K562 (cell line): ENCODE measurements at regions not wholly inside any gene's neighbourhood (a gene's known extent, or its start where the extent isn't known, plus 50 kb on each side); places are given as distances from the start of the nearest gene placed in this dataset.

Experiments
- ATAC-seq: fragments of 200-7000 bp; cut with Tn5 transposase; 3 replicates; pipeline ENCODE4 v1.9.1; 2020; ENCODE audit warnings: moderate library complexity
- BruUV-seq: library from RNA; stranded (reverse); fragments of 400-500 nt; replicated peaks from 2 replicates; lab custom pipeline; 2021; lab: Mats Ljungman, UMichigan
- CTCF ChIA-PET: fragments of 300-600 bp; formaldehyde crosslinking; extraction: SDS; loops from one replicate; lab custom pipeline; 2021; ENCODE audit warnings: low intra/inter-chr PET ratio; lab: Yijun Ruan, JAX
- POLR2A ChIA-PET: fragments of 300-600, 350-650 bp; sonication (Branson Sonifier 250); formaldehyde crosslinking; extraction: SDS; loops from one replicate; lab custom pipeline; 2021; ENCODE audit warnings: antibody characterized with exemption, inconsistent platforms; lab: Yijun Ruan, JAX
- DNase-seq, 4 experiments: peaks; one replicate each; pipeline versions ENCODE4 v3.0.0 to v3.0.0-alpha.2; 2011 to 2018; ENCODE audit warnings: low spot score in 3 of 4, mixed read lengths in 3 of 4; ENCODE audit errors: extremely low read depth in 1 of 4
- FAIRE-seq: peaks from 2 replicates; lab custom pipeline; 2011; peaks lifted over from hg19 to GRCh38; lab: Jason Lieb, UNC
- H2AFZ ChIP-seq: 2 replicates; pipeline ENCODE4 v1.6.0; 2011; ENCODE audit warnings: low read depth, low read length, control low read depth, inconsistent platforms
- H3K27ac ChIP-seq: fragments of 200-600 bp; 3 replicates; pipeline ENCODE4 v1.8.0; 2011; ENCODE audit warnings: low read depth, mild to moderate bottlenecking, control low read depth, inconsistent platforms, low read length, moderate library complexity, mixed read lengths; ENCODE audit errors: extremely low read depth
- H3K27me3 ChIP-seq, 2 experiments: fragments of 300-600 bp in 1 of 2; 2 replicates in 1 of 2; 3 replicates in 1 of 2; pipeline versions ENCODE4 v1.6.0 to v1.8.0; 2011; ENCODE audit warnings: inconsistent platforms in 2 of 2, low read length in 2 of 2, mild to moderate bottlenecking in 1 of 2, mixed read lengths in 1 of 2, moderate library complexity in 1 of 2; ENCODE audit not compliant: control insufficient read depth in 2 of 2, insufficient read depth in 2 of 2
- H3K36me3 ChIP-seq: fragments of 300-600 bp; 3 replicates; pipeline ENCODE4 v1.8.0; 2011; ENCODE audit warnings: mild to moderate bottlenecking, low read length, inconsistent platforms; ENCODE audit not compliant: control insufficient read depth, insufficient read depth
- H3K4me1 ChIP-seq, 2 experiments: fragments of 200-600 bp in 1 of 2; replicated peaks in 1 of 2; 2 replicates in 1 of 2; 3 replicates in 1 of 2; pipeline versions ENCODE4 v1.5.1 to v1.8.0; 2011; ENCODE audit warnings: inconsistent platforms in 2 of 2, low read length in 2 of 2, mild to moderate bottlenecking in 1 of 2, mixed read lengths in 1 of 2, moderate library complexity in 1 of 2; ENCODE audit not compliant: control insufficient read depth in 2 of 2, insufficient read depth in 2 of 2
- H3K4me2 ChIP-seq: 2 replicates; pipeline ENCODE4 v1.6.1; 2011; ENCODE audit warnings: low read length, control low read depth, inconsistent platforms, mixed read lengths; ENCODE audit not compliant: insufficient read depth
- H3K4me3 ChIP-seq: fragments of 200-600 bp; sonication (generic), shearing (Covaris generic); 2 replicates; pipeline ENCODE4 v1.5.1; 2016; ENCODE audit warnings: control low read depth, inconsistent platforms
- H3K79me2 ChIP-seq: fragments of 200-600 bp; 3 replicates; pipeline ENCODE4 v1.8.0; 2011; ENCODE audit warnings: low read length, inconsistent platforms; ENCODE audit not compliant: control insufficient read depth, insufficient read depth
- H3K9ac ChIP-seq, 2 experiments: 2 replicates each; pipeline versions ENCODE4 v1.6.0 to v1.6.1; 2011; ENCODE audit warnings: low read depth in 2 of 2, low read length in 2 of 2, control low read depth in 1 of 2, inconsistent platforms in 1 of 2, mild to moderate bottlenecking in 1 of 2, mixed read lengths in 1 of 2; ENCODE audit not compliant: insufficient read depth in 1 of 2
- H3K9me1 ChIP-seq: one replicate; pipeline ENCODE4 v1.6.0; 2011; ENCODE audit warnings: inconsistent platforms, mild to moderate bottlenecking, low read length, moderate library complexity; ENCODE audit not compliant: control insufficient read depth, insufficient read depth
- H3K9me3 ChIP-seq: replicated peaks from 2 replicates; pipeline ENCODE4 v1.5.1; 2011; ENCODE audit warnings: low read depth, low read length, inconsistent platforms; ENCODE audit not compliant: control insufficient read depth, insufficient read depth
- H4K20me1 ChIP-seq: replicated peaks from 2 replicates; pipeline ENCODE4 v1.6.1; 2011; ENCODE audit warnings: low read length, inconsistent platforms, mixed read lengths; ENCODE audit not compliant: control insufficient read depth, insufficient read depth
- CHAMP1 ChIP-seq: fragments of 450-650 bp; IDR thresholded peaks from 2 replicates; pipeline ENCODE4 v1.6.1; 2016; ENCODE audit warnings: mild to moderate bottlenecking
- E2F5 ChIP-seq: sonication (generic); formaldehyde crosslinking; IDR thresholded peaks from 2 replicates; pipeline ENCODE4 v1.8.0; 2022; ENCODE audit warnings: mild to moderate bottlenecking, missing genetic modification reagents
- ETS1 ChIP-seq: conservative IDR thresholded peaks from 2 replicates; pipeline ENCODE4 v1.6.1; 2011; ENCODE audit warnings: low read depth, mild to moderate bottlenecking, low read length; ENCODE audit not compliant: control insufficient read depth
- HCFC1 ChIP-seq: IDR thresholded peaks from 2 replicates; pipeline ENCODE4 v1.6.1; 2012; ENCODE audit warnings: low read depth, low read length, improper control_type of control experiment
- MYC ChIP-seq, 2 experiments: fragments of 250-450 bp in 1 of 2; sonication (Bioruptor Pico) in 1 of 2; IDR thresholded peaks; 2 replicates each; pipeline versions ENCODE4 v1.5.1 to v1.6.1; 2012 to 2021; ENCODE audit warnings: low read depth in 2 of 2, borderline replicate concordance in 1 of 2, improper control_type of control experiment in 1 of 2, low read length in 1 of 2, mild to moderate bottlenecking in 1 of 2, moderate library complexity in 1 of 2
- NR2C1 ChIP-seq, 2 experiments: fragments of 450-650 bp; IDR thresholded peaks; 2 replicates each; pipeline ENCODE4 v1.6.1; 2017; ENCODE audit warnings: mild to moderate bottlenecking in 2 of 2, antibody characterized with exemption in 1 of 2, inconsistent platforms in 1 of 2, missing compliant biosample characterization in 1 of 2, missing genetic modification characterization in 1 of 2
- U2AF2 ChIP-seq: fragments of 200-400 bp; formaldehyde crosslinking; optimal IDR thresholded peaks from 2 replicates; pipeline ENCODE3; 2017; ENCODE audit warnings: low read depth, mild to moderate bottlenecking, low read length
- UBTF ChIP-seq, 2 experiments: IDR thresholded peaks; 2 replicates each; pipeline ENCODE4 v1.6.1; 2012; ENCODE audit warnings: improper control_type of control experiment in 2 of 2, low read depth in 2 of 2, low read length in 2 of 2, borderline replicate concordance in 1 of 2
- ZKSCAN3 ChIP-seq: fragments of 250-450 bp; sonication (Bioruptor Pico); IDR thresholded peaks from 2 replicates; pipeline ENCODE4 v1.4.0; 2020
- ZNF12 ChIP-seq: sonication (generic); formaldehyde crosslinking; IDR thresholded peaks from 2 replicates; pipeline ENCODE4 v1.4.0; 2020; ENCODE audit warnings: mild to moderate bottlenecking, missing genetic modification reagents
- WGBS: fragments of 100-300 bp; shearing (Covaris generic); methylation state at CpG from one replicate; pipeline ENCODE4 v1.1.6; 2016; ENCODE audit warnings: low coverage, mixed read lengths; ENCODE audit not compliant: insufficient coverage; ENCODE audit errors: missing lambda C conversion rate; 5-methylcytosine and 5-hydroxymethylcytosine counted together
- in situ Hi-C: fragments of 300-500 bp; cut with MboI; formaldehyde crosslinking; loops from 4 replicates; pipeline ENCODE4 v1.15.0; 2018; ENCODE audit warnings: inconsistent platforms, mixed read lengths
- intact Hi-C: fragments of 100-400 bp; cut with micrococcal nuclease; formaldehyde crosslinking; loops from 2 replicates; pipeline ENCODE4 v1.14.2; 2022

GRCh38 chr6:11297376-11297729 is 64.9 kb upstream of the NEDD9 start:
- DNase-seq (no peak), ATAC-seq (no peak), FAIRE-seq (no peak)
- ChIA-PET POLR2A (interaction anchor here (0.8 kb wide), 1 partner anchor 30 kb away, joined by 5 read pairs; no protein-coding TSS in a partner anchor), CTCF (no interaction called here)
- no peaks in the 10 kb centered on the region for H3K79me2 ChIP-seq
- H3K27me3 ChIP-seq: peaks cover 2 to 4% of the 10 kb centered on the region in 2 experiments; a peak in 1 of 5 replicates
- no peak overlapping the region for H3K9ac ChIP-seq
- no peaks in the 10 kb centered on the region for H3K9me1 ChIP-seq
- no peaks in the 10 kb centered on the region for H3K4me1 ChIP-seq
- intact Hi-C loops: no loop called here
- TF ChIP-seq MYC (IDR thresholded peaks at IDR 0.05; ENCODE audit: low read depth, low read length) (no peak), MYC (CRISPR knock-in tag; IDR thresholded peaks at IDR 0.05; ENCODE audit: borderline replicate concordance, low read depth) (no peak), U2AF2 (no peak), ZKSCAN3 (CRISPR knock-in tag) (no peak), ZNF12 (CRISPR knock-in tag) (no peak), HCFC1 (no peak), E2F5 (CRISPR knock-in tag) (no peak), ETS1 (no peak), NR2C1 (IDR thresholded peaks at IDR 0.05) (no peak), NR2C1 (tag; IDR thresholded peaks at IDR 0.05) (no peak), CHAMP1 (no peak), UBTF (IDR thresholded peaks at IDR 0.05; ENCODE audit: borderline replicate concordance in 1 of 2, low read depth in 2 of 2, low read length in 2 of 2) (no peak)
- no TSS peak for BruUV-seq
- no peak overlapping the region for H2AFZ ChIP-seq
- no peak overlapping the region for H3K27ac ChIP-seq
- H3K9me3 ChIP-seq: no peaks in the 10 kb centered on the region
- no peaks in the 10 kb centered on the region for H3K36me3 ChIP-seq
- H3K4me2 ChIP-seq: no peak overlapping the region
- 0% methylated on average over 1 of the region's 1 CpG for WGBS
- no peaks in the 10 kb centered on the region for H4K20me1 ChIP-seq
- H3K4me3 ChIP-seq: no peak overlapping the region
- in situ Hi-C loops: no loop called here
